HG03571 (cell line): ENCODE measurements at regions not wholly inside any gene's neighbourhood (a gene's known extent, or its start where the extent isn't known, plus 50 kb on each side); places are given as distances from the start of the nearest gene placed in this dataset.
"Not testable (repeated sequence)": the region's sequence is repeated elsewhere in the genome, so short reads cannot be mapped to it uniquely, and the experiment has no call there.

ENCODE experiments used
- ATAC-seq: cut with Tn5 transposase; IDR thresholded peaks from one replicate; pipeline ENCODE4 v1.9.1; 2021; ENCODE audit not compliant: unreplicated experiment

GRCh38 chr10:26952094-26952493, 91.3 kb upstream of the ABI1 start:
- ATAC-seq: no peak

DNA sequence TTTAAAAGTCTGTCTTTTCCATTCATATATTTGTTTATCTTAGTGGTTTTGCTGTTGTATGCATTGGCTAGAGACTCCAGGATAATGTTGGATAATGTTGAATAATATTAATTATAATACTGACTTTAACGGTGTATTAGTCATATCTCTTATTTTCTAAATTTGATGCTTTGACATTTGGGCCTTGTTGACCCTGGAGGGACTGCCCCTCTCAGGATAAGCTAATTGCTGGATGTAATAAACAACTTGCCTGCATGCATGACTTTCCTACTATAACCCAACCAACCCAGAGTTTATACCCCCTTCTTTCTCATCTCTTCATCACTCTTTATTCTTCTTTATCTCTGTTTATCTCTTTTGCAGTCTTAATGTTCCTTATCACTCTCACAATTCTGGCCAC, 90.9 kb upstream of the ABI1 start:
- no peak for ATAC-seq

- ATAC-seq: peak; percentile 83
Observed at GRCh38 chr10:26950934-26951333, 90.2 kb upstream of the ABI1 start.

- no peak for ATAC-seq
Observed at GRCh38 chr10:26946102-26946811, 85.5 kb upstream of the ABI1 start.

- ATAC-seq: no peak
Observed at GRCh38 chr10:26944261-26944882, 83.6 kb upstream of the ABI1 start.

GRCh38 chr10:26939962-26940354, 79.2 kb upstream of the ABI1 start:
- ATAC-seq: no peak

GRCh38 chr10:26939290-26939961, 78.7 kb upstream of the ABI1 start:
- no peak for ATAC-seq

- no peak for ATAC-seq
Observed at GRCh38 chr10:26938578-26938977, 77.8 kb upstream of the ABI1 start.

GRCh38 chr10:26937371-26937770, 76.6 kb upstream of the ABI1 start:
- no peak for ATAC-seq

DNA sequence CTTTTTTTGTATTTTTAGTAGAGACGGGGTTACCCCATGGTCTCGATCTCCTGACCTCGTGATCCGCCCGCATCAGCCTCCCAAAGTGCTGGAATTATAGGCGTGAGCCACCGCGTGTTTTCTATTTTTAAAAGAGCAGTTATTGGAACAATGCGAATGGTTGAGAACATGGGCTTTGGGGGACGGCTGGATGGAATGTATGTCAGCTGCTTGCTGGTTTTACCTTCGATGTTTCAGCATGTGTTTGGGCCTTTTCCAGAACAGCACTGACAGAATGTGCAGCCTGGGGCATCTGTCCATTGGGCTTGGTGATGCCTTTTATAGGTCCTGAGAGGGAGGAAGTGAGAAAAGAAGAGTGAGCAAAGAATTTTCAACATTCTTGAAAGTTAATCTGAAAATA, 73.4 kb upstream of the ABI1 start:
- not testable (repeated sequence) for ATAC-seq

DNA sequence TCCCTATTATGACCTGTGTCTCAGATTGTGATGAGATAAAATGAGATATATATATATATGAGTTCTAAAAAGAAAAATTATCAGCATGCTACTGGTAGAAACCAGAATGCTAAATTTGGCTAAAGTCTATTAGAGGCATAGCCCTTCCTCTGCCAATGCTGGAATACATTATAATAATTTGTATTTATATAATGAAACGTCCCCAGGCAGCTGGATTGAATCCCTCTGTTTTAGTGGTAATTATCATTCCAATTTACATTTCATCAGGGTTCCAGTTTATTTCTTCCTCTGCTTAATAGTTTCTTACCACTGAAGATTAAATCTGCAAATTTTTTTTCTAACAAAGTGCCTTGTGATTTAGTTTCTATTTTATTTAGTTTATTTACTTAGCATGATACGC, 71.8 kb upstream of the ABI1 start:
- ATAC-seq: no peak

DNA sequence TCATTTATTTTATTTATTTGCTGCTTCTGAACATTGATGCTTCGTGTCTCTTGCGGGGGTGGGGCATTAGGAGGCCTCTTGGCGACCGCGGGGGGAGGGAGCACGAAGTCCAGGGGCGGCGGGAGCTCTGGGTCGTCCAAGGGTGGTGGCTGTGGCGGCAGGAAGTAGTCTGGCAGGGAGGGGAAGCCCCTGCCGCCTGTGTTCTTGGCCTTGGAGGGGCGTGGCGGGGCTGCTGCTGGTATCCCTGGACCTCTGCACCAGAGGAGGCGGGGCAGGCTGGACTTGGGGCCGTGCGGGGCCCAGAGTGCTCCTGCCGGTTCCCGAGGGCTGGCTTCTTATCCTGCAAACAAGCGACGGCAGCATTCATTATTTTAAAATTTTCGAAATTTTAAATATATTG, 70.5 kb upstream of the ABI1 start:
- ATAC-seq: peak; percentile 91

GRCh38 chr10:26922824-26923223, 62.1 kb upstream of the ABI1 start:
- not testable (repeated sequence) for ATAC-seq

DNA sequence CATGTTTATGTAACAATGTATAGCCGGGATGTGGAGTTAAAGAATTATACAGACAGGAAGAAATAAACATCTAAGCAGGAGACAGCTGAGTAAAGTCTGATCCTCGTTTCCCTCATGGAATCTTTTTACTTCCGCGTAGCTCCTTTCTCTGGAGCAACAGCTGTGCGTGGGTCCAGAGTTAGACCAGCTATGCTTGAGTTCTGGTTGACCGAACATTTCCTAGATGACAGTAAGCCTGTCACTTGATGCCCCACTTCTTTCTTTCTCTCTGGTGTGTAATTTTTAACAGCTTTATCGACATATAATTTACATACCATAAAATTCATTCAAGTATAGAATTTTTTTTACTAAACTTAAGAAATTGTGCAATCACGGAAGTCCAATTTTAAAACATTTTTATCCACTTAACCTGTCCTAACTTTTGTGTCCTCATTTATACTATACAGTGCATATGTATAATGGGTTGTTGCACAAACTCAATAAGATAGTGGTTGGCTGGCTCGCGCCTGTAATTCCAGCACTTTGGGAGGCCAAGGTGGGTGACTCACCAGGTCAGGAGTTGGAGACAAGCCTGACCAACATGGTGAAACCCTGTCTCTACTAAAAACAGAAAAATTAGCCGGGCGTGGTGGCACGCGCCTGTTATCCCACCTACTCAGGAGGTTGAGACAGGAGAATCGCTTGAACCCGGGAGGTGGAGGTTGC, 58.5 kb upstream of the ABI1 start:
- ATAC-seq: not testable (repeated sequence)

GRCh38 chr10:26914898-26915297, 54.1 kb upstream of the ABI1 start:
- no peak for ATAC-seq

GRCh38 chr10:26911811-26912461, 51.2 kb upstream of the ABI1 start:
- no peak for ATAC-seq
